ENCODE measurements at regions not wholly inside any gene's neighbourhood (a gene's known extent, or its start where the extent isn't known, plus 50 kb on each side); places are given as distances from the start of the nearest gene placed in this dataset.

- H3K9me3 ChIP-seq (replicated peaks; ENCODE audit: control insufficient read depth, insufficient read depth, low read length): no peaks in the 10 kb centered on the region
- no peak for FAIRE-seq
Measured at GRCh38 chr17:6305613-6306360, 129.1 kb downstream of the AIPL1 start.

GRCh38 chr17:6304894-6305612 is 129.9 kb downstream of the AIPL1 start:
- DNase-seq (ENCODE audit: low read depth, low spot score): no peak
- Histone ChIP-seq H3K9me1 (replicated peaks; ENCODE audit: control insufficient read depth, extremely low read depth, insufficient read depth, low read length) (no peaks in the 10 kb centered on the region), H3K9ac (replicated peaks; ENCODE audit: extremely low read depth, insufficient read depth, low read length) (no peak overlapping the region), H2AFZ (ENCODE audit: low read depth, low read length) (no peak overlapping the region), H3K27ac (ENCODE audit: insufficient read depth, low read depth, low read length) (no peak overlapping the region), H3K36me3 (ENCODE audit: control insufficient read depth in 2 of 2, extremely low read depth in 1 of 2, insufficient read depth in 2 of 2, low read length in 2 of 2) (no peaks in the 10 kb centered on the region), H3K4me2 (ENCODE audit: insufficient read depth, low read length) (no peak overlapping the region), H3K9me3 (replicated peaks; ENCODE audit: control insufficient read depth, insufficient read depth, low read length) (no peaks in the 10 kb centered on the region), H4K20me1 (replicated peaks; ENCODE audit: control insufficient read depth, extremely low read depth, insufficient read depth, low read length) (no peaks in the 10 kb centered on the region), H3K79me2 (ENCODE audit: control insufficient read depth, insufficient read depth, low read length) (no peaks in the 10 kb centered on the region), H3K27me3 (ENCODE audit: control insufficient read depth in 2 of 2, insufficient read depth in 2 of 2, low read length in 2 of 2) (peaks cover 0 to 6% of the 10 kb centered on the region in 2 experiments), H3K4me3 (replicated peaks in 1 of 3; ENCODE audit: insufficient read depth in 1 of 3, low read depth in 1 of 3, low read length in 3 of 3) (no peak overlapping the region), H3K4me1 (ENCODE audit: control insufficient read depth, extremely low read depth, insufficient read depth, low read length) (no peaks in the 10 kb centered on the region)
- no TSS peak for BruUV-seq (replicated peaks)
- TF ChIP-seq MAX (IDR thresholded peaks at IDR 0.05; ENCODE audit: insufficient read depth, insufficient read length): no peak
- no peak for TF ChIP-seq POLR2AphosphoS5 (IDR thresholded peaks at IDR 0.05; ENCODE audit: insufficient read depth, low read depth, low read length)
- no peak for TF ChIP-seq GATA2 (IDR thresholded peaks at IDR 0.05; ENCODE audit: insufficient read depth, insufficient read length, low read depth, low read length)
- no peak for TF ChIP-seq EZH2 (IDR thresholded peaks at IDR 0.05; ENCODE audit: borderline replicate concordance, low read depth, low read length, severe bottlenecking)
- dilution Hi-C loops (cut with MboI; ENCODE audit: extremely low pct_ligation_motif_present, low sequenced_read_pairs) (no loop called here), intact Hi-C loops (cut with micrococcal nuclease) (loop anchor here (5.0 kb wide), 1 partner anchor 38 kb away; no protein-coding TSS in a partner anchor)
- ChIA-PET POLR2A (no interaction called here), CTCF (interaction anchor here (0.6 to 1.1 kb wide), 2 partner anchors 17 to 108 kb away, joined by 4 to 5 read pairs; no protein-coding TSS in a partner anchor)
- no peak for FAIRE-seq

More at GRCh38 chr17:6305613-6306360, 129.1 kb downstream of the AIPL1 start:
- TF ChIP-seq EZH2 (IDR thresholded peaks at IDR 0.05; ENCODE audit: borderline replicate concordance, low read depth, low read length, severe bottlenecking) (no peak), POLR2A (IDR thresholded peaks at IDR 0.05; ENCODE audit: low read depth, low read length) (no peak), MAX (IDR thresholded peaks at IDR 0.05; ENCODE audit: insufficient read depth, insufficient read length) (no peak), JUN (IDR thresholded peaks at IDR 0.05; ENCODE audit: borderline replicate concordance, insufficient read depth, insufficient read length, low read depth) (no peak), MYC (IDR thresholded peaks at IDR 0.05; ENCODE audit: low read depth, low read length) (no peak)
- no peaks in the 10 kb centered on the region for H4K20me1 ChIP-seq (replicated peaks; ENCODE audit: control insufficient read depth, extremely low read depth, insufficient read depth, low read length)
- POLR2A ChIA-PET: no interaction called here
- H3K4me2 ChIP-seq (ENCODE audit: insufficient read depth, low read length): no peak overlapping the region
- H3K9me1 ChIP-seq (replicated peaks; ENCODE audit: control insufficient read depth, extremely low read depth, insufficient read depth, low read length): no peaks in the 10 kb centered on the region
- H3K9ac ChIP-seq (replicated peaks; ENCODE audit: extremely low read depth, insufficient read depth, low read length): no peak overlapping the region
- intact Hi-C loops (cut with micrococcal nuclease) (no loop called here), dilution Hi-C loops (cut with MboI; ENCODE audit: extremely low pct_ligation_motif_present, low sequenced_read_pairs) (no loop called here)
- no peaks in the 10 kb centered on the region for H3K4me1 ChIP-seq (ENCODE audit: control insufficient read depth, extremely low read depth, insufficient read depth, low read length)
- CTCF ChIA-PET: no interaction called here
- no peaks in the 10 kb centered on the region for H3K36me3 ChIP-seq (ENCODE audit: control insufficient read depth in 2 of 2, extremely low read depth in 1 of 2, insufficient read depth in 2 of 2, low read length in 2 of 2)
- H3K79me2 ChIP-seq (ENCODE audit: control insufficient read depth, insufficient read depth, low read length): no peaks in the 10 kb centered on the region
- H3K27me3 ChIP-seq (ENCODE audit: control insufficient read depth in 2 of 2, insufficient read depth in 2 of 2, low read length in 2 of 2): peaks cover 0 to 6% of the 10 kb centered on the region in 2 experiments
- H3K4me3 ChIP-seq (replicated peaks in 1 of 3; ENCODE audit: insufficient read depth in 1 of 3, low read depth in 1 of 3, low read length in 3 of 3): no peak overlapping the region
- BruUV-seq (replicated peaks): no TSS peak
- no peak overlapping the region for H2AFZ ChIP-seq (ENCODE audit: low read depth, low read length)
- DNase-seq (ENCODE audit: low read depth, low spot score): no peak
- no peak overlapping the region for H3K27ac ChIP-seq (ENCODE audit: insufficient read depth, low read depth, low read length)
